ENCODE measurements at regions not wholly inside any gene's neighbourhood (a gene's known extent, or its start where the extent isn't known, plus 50 kb on each side); places are given as distances from the start of the nearest gene placed in this dataset.

GRCh38 chr1:201665036-201665435 lies 126.1 kb downstream of the NAV1 start (continued):
- TF ChIP-seq YY1 (IDR thresholded peaks at IDR 0.05; ENCODE audit: extremely low read depth, insufficient replicate concordance, low read depth, low read length) (no peak), SIN3A (IDR thresholded peaks at IDR 0.05; ENCODE audit: low read depth) (no peak), EZH2 (IDR thresholded peaks at IDR 0.05) (no peak), FOSL1 (IDR thresholded peaks at IDR 0.05; ENCODE audit: low read depth) (no peak), CEBPB (IDR thresholded peaks at IDR 0.05; ENCODE audit: low read depth) (no peak)

GRCh38 chr1:201666102-201666501 lies 127.2 kb downstream of the NAV1 start:
- ChIA-PET POLR2A (no interaction called here), CTCF (no interaction called here), RAD21 (ENCODE audit: low non-redundant PET in 1 of 2, low total read pairs in 2 of 2, uncharacterized antibody in 2 of 2, unreplicated experiment in 2 of 2) (no interaction called here)
- DNase-seq (ENCODE audit: low read depth, low spot score) (no peak), ATAC-seq (no peak)
- H3K9me2 ChIP-seq (ENCODE audit: insufficient read depth), result no peaks in the 10 kb centered on the region
- no peaks in the 10 kb centered on the region for H4K20me1 ChIP-seq (ENCODE audit: insufficient read depth)
- no peak overlapping the region for H3K27ac ChIP-seq (ENCODE audit: low read depth, low read length)
- no TSS peak for BruUV-seq (replicated peaks)
- intact Hi-C loops (cut with micrococcal nuclease), result no loop called here
- no peak overlapping the region for H3K4me2 ChIP-seq (ENCODE audit: low read length)
- H3K4me1 ChIP-seq (ENCODE audit: control insufficient read depth in 1 of 2, insufficient read depth in 2 of 2, low read length in 2 of 2), result no peaks in the 10 kb centered on the region
- H3K9ac ChIP-seq (ENCODE audit: low read length), result no peak overlapping the region
- no peaks in the 10 kb centered on the region for H3K36me3 ChIP-seq (ENCODE audit: control insufficient read depth in 1 of 2, insufficient read depth in 2 of 2, low read length in 2 of 2)
- no peaks in the 10 kb centered on the region for H3K79me2 ChIP-seq (ENCODE audit: insufficient read depth, low read length)
- H3K9me3 ChIP-seq (ENCODE audit: control insufficient read depth in 1 of 2, insufficient read depth in 1 of 2, low read depth in 1 of 2, low read length in 2 of 2), result no peaks in the 10 kb centered on the region
- H2AFZ ChIP-seq (ENCODE audit: low read depth, low read length, poor library complexity, severe bottlenecking), result no peak overlapping the region
- no peak overlapping the region for H3K4me3 ChIP-seq (replicated peaks in 1 of 2; ENCODE audit: low read depth in 1 of 2, low read length in 2 of 2)
- no peaks in the 10 kb centered on the region for H3K27me3 ChIP-seq (ENCODE audit: insufficient read depth, low read length)
- TF ChIP-seq YY1 (IDR thresholded peaks at IDR 0.05; ENCODE audit: extremely low read depth, insufficient replicate concordance, low read depth, low read length) (no peak), EZH2phosphoT487 (IDR thresholded peaks at IDR 0.05; ENCODE audit: borderline replicate concordance) (no peak), ZFX (IDR thresholded peaks at IDR 0.05) (no peak), RAD21 (IDR thresholded peaks at IDR 0.05; ENCODE audit: low read depth) (no peak), CBX3 (IDR thresholded peaks at IDR 0.05; ENCODE audit: low read depth) (no peak), FOSL1 (IDR thresholded peaks at IDR 0.05; ENCODE audit: low read depth) (no peak), CTCF (IDR thresholded peaks at IDR 0.05 in 2 of 3, conservative IDR thresholded peaks at IDR 0.05 in 1 of 3; ENCODE audit: borderline replicate concordance in 1 of 3, insufficient read depth in 1 of 3, low read depth in 2 of 3, low read length in 2 of 3) (no peak), EGR1 (IDR thresholded peaks at IDR 0.05; ENCODE audit: low read depth) (no peak), SP1 (IDR thresholded peaks at IDR 0.05; ENCODE audit: low read depth) (no peak), REST (IDR thresholded peaks at IDR 0.05; ENCODE audit: low read depth) (no peak), POLR2A (IDR thresholded peaks at IDR 0.05; ENCODE audit: borderline replicate concordance, extremely low read depth, insufficient read depth, insufficient read length) (no peak), TCF7L2 (IDR thresholded peaks at IDR 0.05; ENCODE audit: borderline replicate concordance, extremely low read depth, insufficient read depth, insufficient read length) (no peak), SRF (IDR thresholded peaks at IDR 0.05; ENCODE audit: low read depth) (no peak), CEBPB (IDR thresholded peaks at IDR 0.05; ENCODE audit: low read depth) (no peak), MAX (IDR thresholded peaks at IDR 0.05) (no peak), EZH2 (IDR thresholded peaks at IDR 0.05) (no peak), ZBTB33 (IDR thresholded peaks at IDR 0.05; ENCODE audit: extremely low read depth, insufficient replicate concordance, low read length) (no peak), SIN3A (IDR thresholded peaks at IDR 0.05; ENCODE audit: low read depth) (no peak), ZNF274 (IDR thresholded peaks at IDR 0.05; ENCODE audit: low read depth, low read length) (no peak)
